Activated T-helper 17 cell treated with anti-CD3 and anti-CD28 coated beads, Interleukin-2, amount 50 U/mL, for 72 hours (primary cell): ENCODE measurements at regions not wholly inside any gene's neighbourhood (a gene's known extent, or its start where the extent isn't known, plus 50 kb on each side); places are given as distances from the start of the nearest gene placed in this dataset.
"Not testable (repeated sequence)": the region's sequence is repeated elsewhere in the genome, so short reads cannot be mapped to it uniquely, and the experiment has no call there.

Source experiments
- ATAC-seq: fragments of 150-1000 bp; cut with Tn5 transposase; replicated peaks from 2 replicates; pipeline ENCODE4 v1.10.0; 2021; ENCODE audit warnings: mild to moderate bottlenecking, moderate library complexity
- H3K27ac Mint-ChIP-seq: one replicate; pipeline ENCODE4 v1.8.0; 2022; ENCODE audit warnings: mixed read lengths
- H3K27me3 Mint-ChIP-seq: one replicate; pipeline ENCODE4 v1.8.0; 2022; ENCODE audit warnings: mixed read lengths
- H3K36me3 Mint-ChIP-seq: one replicate; pipeline ENCODE4 v1.8.0; 2022; ENCODE audit warnings: low read depth, mild to moderate bottlenecking, mixed read lengths
- H3K4me1 Mint-ChIP-seq: one replicate; pipeline ENCODE4 v1.8.0; 2022; ENCODE audit warnings: mixed read lengths
- H3K4me3 Mint-ChIP-seq: one replicate; pipeline ENCODE4 v1.8.0; 2022; ENCODE audit warnings: mild to moderate bottlenecking, mixed read lengths
- H3K9me3 Mint-ChIP-seq: one replicate; pipeline ENCODE4 v1.8.0; 2022; ENCODE audit warnings: mixed read lengths

DNA sequence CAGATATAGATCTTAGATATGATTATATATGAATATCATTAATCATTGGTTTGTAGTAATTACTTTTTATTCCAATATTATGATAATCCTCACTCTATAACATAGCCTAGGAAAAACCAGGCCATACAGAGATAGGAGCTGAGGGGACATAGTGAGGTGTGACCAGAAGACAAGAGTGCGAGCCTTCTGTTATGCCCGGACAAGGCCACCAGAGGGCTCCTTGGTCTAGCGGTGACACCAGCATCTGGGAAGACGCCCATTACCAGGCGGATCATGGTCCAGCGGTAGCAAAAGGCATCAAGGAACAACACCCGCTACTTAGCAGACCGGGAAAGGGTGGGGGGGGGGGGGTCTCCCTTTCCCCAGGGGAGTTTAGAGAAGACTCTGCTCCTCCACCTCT lies 96.4 kb upstream of the WSB1 start:
- ATAC-seq, H3K27ac Mint-ChIP-seq, H3K4me1 Mint-ChIP-seq, H3K27me3 Mint-ChIP-seq, H3K36me3 Mint-ChIP-seq, H3K9me3 Mint-ChIP-seq, H3K4me3 Mint-ChIP-seq: not testable (repeated sequence)

- no peaks in the 10 kb centered on the region for H3K4me1 Mint-ChIP-seq
- no peak overlapping the region for H3K27ac Mint-ChIP-seq
- H3K9me3 Mint-ChIP-seq, result no peaks in the 10 kb centered on the region
- H3K4me3 Mint-ChIP-seq, result no peak overlapping the region
- H3K27me3 Mint-ChIP-seq, result no peaks in the 10 kb centered on the region
- H3K36me3 Mint-ChIP-seq, result no peaks in the 10 kb centered on the region
- ATAC-seq, result no peak
Measured at GRCh38 chr17:27199948-27200347, 94.0 kb upstream of the WSB1 start.

GRCh38 chr17:27200476-27200875 lies 93.4 kb upstream of the WSB1 start:
- Mint-ChIP-seq H3K4me3 (no peak overlapping the region), H3K27me3 (no peaks in the 10 kb centered on the region), H3K4me1 (no peaks in the 10 kb centered on the region), H3K27ac (no peak overlapping the region), H3K36me3 (no peaks in the 10 kb centered on the region), H3K9me3 (no peaks in the 10 kb centered on the region)
- ATAC-seq, result no peak

DNA sequence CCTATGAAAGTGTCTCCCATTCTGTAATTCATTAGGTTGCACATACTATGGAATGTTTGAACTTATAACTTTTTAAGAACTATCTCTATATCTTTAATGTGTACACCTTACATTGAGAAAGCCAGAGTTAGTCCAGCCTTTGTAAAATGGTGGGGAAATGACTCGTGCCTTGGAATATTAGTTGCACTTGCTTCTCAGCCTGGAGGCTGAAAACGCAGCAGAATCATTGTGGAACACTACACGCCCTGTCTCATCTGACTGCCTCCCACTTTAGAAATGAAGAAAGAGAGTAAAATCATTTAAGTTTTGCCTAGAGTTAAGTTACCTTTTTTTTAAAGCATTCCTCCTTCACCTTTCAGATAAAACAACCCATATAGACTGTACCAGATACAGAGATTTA lies 90.7 kb upstream of the WSB1 start:
- H3K27me3 Mint-ChIP-seq, result no peaks in the 10 kb centered on the region
- no peak overlapping the region for H3K27ac Mint-ChIP-seq
- H3K4me1 Mint-ChIP-seq, result no peaks in the 10 kb centered on the region
- H3K36me3 Mint-ChIP-seq, result no peaks in the 10 kb centered on the region
- no peaks in the 10 kb centered on the region for H3K9me3 Mint-ChIP-seq
- ATAC-seq, result no peak
- H3K4me3 Mint-ChIP-seq, result no peak overlapping the region

GRCh38 chr17:27206447-27206846 lies 87.5 kb upstream of the WSB1 start:
- H3K36me3 Mint-ChIP-seq, result no peaks in the 10 kb centered on the region
- ATAC-seq, result no peak
- no peak overlapping the region for H3K27ac Mint-ChIP-seq
- no peaks in the 10 kb centered on the region for H3K4me1 Mint-ChIP-seq
- H3K4me3 Mint-ChIP-seq, result no peak overlapping the region
- H3K27me3 Mint-ChIP-seq, result no peaks in the 10 kb centered on the region
- H3K9me3 Mint-ChIP-seq, result no peaks in the 10 kb centered on the region

- no peaks in the 10 kb centered on the region for H3K27me3 Mint-ChIP-seq
- H3K4me1 Mint-ChIP-seq, result no peaks in the 10 kb centered on the region
Measured at GRCh38 chr17:27207073-27207513, 86.8 kb upstream of the WSB1 start.

GRCh38 chr17:27208370-27208769 lies 85.5 kb upstream of the WSB1 start:
- not testable (repeated sequence) for H3K27me3 Mint-ChIP-seq, ATAC-seq, H3K27ac Mint-ChIP-seq, H3K36me3 Mint-ChIP-seq, H3K9me3 Mint-ChIP-seq, H3K4me3 Mint-ChIP-seq, H3K4me1 Mint-ChIP-seq

More at GRCh38 chr17:27207073-27207513, 86.8 kb upstream of the WSB1 start:
- Mint-ChIP-seq H3K9me3 (no peaks in the 10 kb centered on the region), H3K36me3 (no peaks in the 10 kb centered on the region), H3K4me3 (no peak overlapping the region), H3K27ac (no peak overlapping the region)
- peak; percentile 69 for ATAC-seq

GRCh38 chr17:27209316-27209715 lies 84.6 kb upstream of the WSB1 start:
- H3K27me3 Mint-ChIP-seq, result peaks cover 5% of the 10 kb centered on the region
- no peaks in the 10 kb centered on the region for H3K36me3 Mint-ChIP-seq
- no peaks in the 10 kb centered on the region for H3K9me3 Mint-ChIP-seq
- H3K4me3 Mint-ChIP-seq, result no peak overlapping the region
- no peaks in the 10 kb centered on the region for H3K4me1 Mint-ChIP-seq
- H3K27ac Mint-ChIP-seq, result no peak overlapping the region
- no peak for ATAC-seq

- H3K4me3 Mint-ChIP-seq, H3K27ac Mint-ChIP-seq, H3K9me3 Mint-ChIP-seq, ATAC-seq, H3K36me3 Mint-ChIP-seq, H3K4me1 Mint-ChIP-seq, H3K27me3 Mint-ChIP-seq: not testable (repeated sequence)
Measured at GRCh38 chr17:27210809-27211208, 83.1 kb upstream of the WSB1 start.

- no peak overlapping the region for H3K4me3 Mint-ChIP-seq
- no peaks in the 10 kb centered on the region for H3K9me3 Mint-ChIP-seq
- H3K36me3 Mint-ChIP-seq, result no peaks in the 10 kb centered on the region
- no peak for ATAC-seq
- peaks cover 8% of the 10 kb centered on the region for H3K27me3 Mint-ChIP-seq
- H3K4me1 Mint-ChIP-seq, result peaks cover 6% of the 10 kb centered on the region
- no peak overlapping the region for H3K27ac Mint-ChIP-seq
Measured at GRCh38 chr17:27216836-27217235, 77.1 kb upstream of the WSB1 start.

GRCh38 chr17:27217631-27218030 lies 76.3 kb upstream of the WSB1 start:
- H3K36me3 Mint-ChIP-seq, result no peaks in the 10 kb centered on the region
- H3K27me3 Mint-ChIP-seq, result peaks cover 8% of the 10 kb centered on the region
- H3K4me3 Mint-ChIP-seq, result no peak overlapping the region
- peak; percentile 42 for ATAC-seq
- H3K9me3 Mint-ChIP-seq, result no peaks in the 10 kb centered on the region
- H3K27ac Mint-ChIP-seq, result peak overlapping the region; percentile 42
- peaks cover 6% of the 10 kb centered on the region for H3K4me1 Mint-ChIP-seq

GRCh38 chr17:27218041-27218440 lies 75.9 kb upstream of the WSB1 start:
- Mint-ChIP-seq H3K27me3 (peaks cover 8% of the 10 kb centered on the region), H3K36me3 (no peaks in the 10 kb centered on the region), H3K4me3 (no peak overlapping the region), H3K9me3 (no peaks in the 10 kb centered on the region), H3K4me1 (peaks cover 6% of the 10 kb centered on the region), H3K27ac (peak overlapping the region; percentile 42)
- no peak for ATAC-seq

DNA sequence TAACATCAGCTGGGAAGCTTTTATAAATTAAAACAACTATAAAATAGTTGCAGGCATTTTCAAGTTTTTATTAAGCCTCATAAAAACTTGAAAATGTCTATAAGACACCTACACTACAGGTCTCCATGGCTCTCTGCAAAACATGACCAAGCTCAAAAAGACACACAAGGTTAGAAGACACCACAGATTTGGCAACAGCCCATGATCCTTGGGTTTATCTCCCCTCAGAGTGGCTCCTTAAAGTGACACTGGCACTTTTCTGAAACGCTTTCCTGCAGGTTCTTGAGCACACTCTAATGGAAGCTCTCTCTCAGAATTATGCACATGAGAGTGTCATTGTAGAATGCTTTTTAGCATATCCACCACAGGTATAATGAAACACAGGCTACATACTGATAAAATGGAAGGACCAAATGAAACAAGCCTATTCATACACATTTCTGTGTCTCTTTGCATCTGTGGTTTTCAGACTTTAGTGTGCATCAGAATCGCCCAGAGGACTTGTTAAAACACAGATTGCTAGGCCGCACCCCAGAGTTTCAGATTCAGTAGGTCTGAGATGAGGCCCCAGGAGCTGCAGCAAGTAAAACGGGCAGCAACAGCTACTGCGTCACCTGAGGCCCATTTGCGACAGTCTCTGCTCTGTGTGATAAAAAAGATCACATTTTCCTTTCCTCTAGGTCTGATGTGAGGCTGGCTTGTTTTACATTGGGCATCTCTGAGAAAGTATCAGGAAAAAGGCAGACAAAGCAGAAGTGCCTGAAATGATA lies 75.0 kb upstream of the WSB1 start:
- peaks cover 3% of the 10 kb centered on the region for H3K27me3 Mint-ChIP-seq
- peak overlapping the region; percentile 19 for H3K4me3 Mint-ChIP-seq
- peak; percentile 93 for ATAC-seq
- H3K27ac Mint-ChIP-seq, result peak overlapping the region; percentile 41
- H3K4me1 Mint-ChIP-seq, result peaks cover 6% of the 10 kb centered on the region
- H3K36me3 Mint-ChIP-seq, result no peaks in the 10 kb centered on the region
- H3K9me3 Mint-ChIP-seq, result no peaks in the 10 kb centered on the region

GRCh38 chr17:27222515-27222914 lies 71.4 kb upstream of the WSB1 start:
- no peaks in the 10 kb centered on the region for H3K36me3 Mint-ChIP-seq
- no peak for ATAC-seq
- H3K27me3 Mint-ChIP-seq, result peaks cover 3% of the 10 kb centered on the region
- H3K4me1 Mint-ChIP-seq, result peaks cover 6% of the 10 kb centered on the region
- no peak overlapping the region for H3K4me3 Mint-ChIP-seq
- H3K9me3 Mint-ChIP-seq, result no peaks in the 10 kb centered on the region
- no peak overlapping the region for H3K27ac Mint-ChIP-seq

- Mint-ChIP-seq H3K9me3 (no peaks in the 10 kb centered on the region), H3K27me3 (no peaks in the 10 kb centered on the region), H3K4me1 (no peaks in the 10 kb centered on the region), H3K4me3 (no peak overlapping the region), H3K27ac (no peak overlapping the region), H3K36me3 (no peaks in the 10 kb centered on the region)
- ATAC-seq, result no peak
Measured at GRCh38 chr17:27224526-27225315, 69.2 kb upstream of the WSB1 start.
